Bone marrow (tissue), 2 donors: ENCODE measurements at regions not wholly inside any gene's neighbourhood (a gene's known extent, or its start where the extent isn't known, plus 50 kb on each side); places are given as distances from the start of the nearest gene placed in this dataset.
"Not testable (repeated sequence)": the region's sequence is repeated elsewhere in the genome, so short reads cannot be mapped to it uniquely, and the experiment has no call there.

ENCODE experiments used
- DNase-seq, 2 donors: peaks; one replicate each; lab custom pipeline; 2025; lab: John Stamatoyannopoulos, UW

- no peak for DNase-seq
Measured at GRCh38 chr11:98036810-98037209, 983.9 kb upstream of the CNTN5 start.

DNA sequence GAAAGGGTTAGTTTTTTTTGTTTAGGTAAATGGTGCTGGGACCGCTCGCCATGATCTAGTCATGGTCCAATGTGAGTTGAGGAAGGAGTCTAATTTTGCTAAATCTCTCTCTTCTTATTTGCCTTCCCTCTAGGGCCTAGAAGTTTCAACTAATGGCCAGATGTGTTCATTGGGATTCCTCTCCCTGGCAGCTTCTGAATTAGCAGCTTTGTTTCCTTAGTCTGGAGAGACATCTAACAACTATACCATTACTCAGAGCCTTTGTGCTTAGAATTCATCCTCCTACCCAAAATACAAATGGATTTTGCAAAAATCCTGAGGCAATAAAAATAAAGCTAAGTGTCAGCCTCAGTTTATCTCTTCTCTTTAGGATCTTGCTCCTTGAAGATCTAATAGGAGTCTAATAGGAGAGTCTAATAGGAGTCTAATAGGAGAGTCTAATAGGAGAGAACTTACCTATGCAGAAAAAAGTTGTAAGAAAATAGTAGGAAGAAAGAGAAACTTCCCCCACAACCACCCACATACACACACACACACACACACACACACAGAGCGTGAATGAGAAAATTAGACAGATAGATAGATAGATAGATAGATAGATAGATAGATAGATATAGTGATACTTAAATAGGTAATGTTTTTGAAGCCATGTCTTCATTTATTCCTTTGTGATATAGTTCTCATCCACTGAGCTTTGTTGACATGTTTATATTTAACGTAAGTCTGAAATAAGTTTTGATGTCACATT lies 980.5 kb upstream of the CNTN5 start:
- DNase-seq = no peak

DNA sequence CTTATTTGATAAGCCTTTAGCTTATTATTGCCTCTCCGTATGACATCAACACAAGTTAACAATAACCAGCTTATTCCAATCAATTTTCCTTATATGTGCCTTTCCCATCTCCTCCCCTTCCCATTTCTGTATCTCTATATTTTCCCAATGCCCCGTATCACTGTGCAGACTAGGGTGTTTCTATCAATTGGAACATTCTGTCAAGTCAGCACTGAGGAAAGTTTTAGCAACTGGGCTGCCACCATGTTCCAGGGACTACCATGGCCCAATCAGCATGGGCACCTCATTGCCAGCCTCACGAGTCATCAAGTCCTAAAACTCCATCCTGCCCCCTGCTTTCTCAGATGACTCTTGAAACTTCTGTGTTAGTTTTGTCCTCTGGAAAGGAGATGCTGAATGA lies 973.1 kb upstream of the CNTN5 start:
- DNase-seq = no peak

GRCh38 chr11:98053851-98054250 lies 966.9 kb upstream of the CNTN5 start:
- no peak for DNase-seq

- no peak for DNase-seq
Measured at GRCh38 chr11:98056945-98057344, 963.8 kb upstream of the CNTN5 start.

DNA sequence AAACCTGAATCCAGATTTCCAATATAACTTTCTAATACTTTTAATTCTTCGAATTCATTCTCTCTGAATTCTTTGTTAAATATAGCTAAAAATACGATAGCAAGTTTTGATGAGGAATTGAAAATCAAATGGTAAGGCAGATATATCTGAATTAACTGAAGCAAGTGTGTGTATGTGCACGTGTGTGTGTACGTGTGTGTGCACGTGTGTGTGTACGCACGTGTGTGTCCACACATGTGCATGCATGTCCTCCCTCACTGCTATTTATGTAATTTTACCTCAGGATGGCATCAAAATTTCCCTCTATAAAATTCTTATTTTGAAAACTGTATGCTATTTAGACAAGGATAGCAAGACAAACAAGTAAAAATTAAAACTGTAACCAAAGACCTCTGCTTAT lies 961.3 kb upstream of the CNTN5 start:
- DNase-seq = no peak

GRCh38 chr11:98060759-98061158 lies 960.0 kb upstream of the CNTN5 start:
- DNase-seq = no peak

GRCh38 chr11:98061858-98062257 lies 958.9 kb upstream of the CNTN5 start:
- no peak for DNase-seq

- DNase-seq = no peak
Measured at GRCh38 chr11:98062714-98063113, 958.0 kb upstream of the CNTN5 start.

- DNase-seq = no peak
Measured at GRCh38 chr11:98068251-98068650, 952.5 kb upstream of the CNTN5 start.

DNA sequence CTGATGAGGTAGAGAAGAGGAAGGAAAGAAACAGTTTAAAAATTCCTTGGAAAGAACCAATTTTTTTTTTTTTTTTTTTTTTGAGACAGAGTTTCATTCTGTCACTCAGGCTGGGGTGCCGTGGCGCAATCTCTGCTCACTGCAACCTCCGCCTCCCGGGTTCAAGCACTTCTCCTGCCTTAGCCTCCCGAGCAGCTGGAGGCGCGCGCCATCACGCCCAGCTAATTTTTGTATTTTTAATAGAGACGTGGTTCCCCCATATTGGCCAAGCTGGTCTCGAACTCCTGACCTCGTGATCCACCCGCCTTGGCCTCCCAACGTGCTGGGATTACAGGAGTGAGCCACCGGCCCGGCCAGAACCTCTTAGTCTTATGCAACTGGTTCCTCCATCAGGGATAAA lies 951.6 kb upstream of the CNTN5 start:
- not testable (repeated sequence) for DNase-seq

DNA sequence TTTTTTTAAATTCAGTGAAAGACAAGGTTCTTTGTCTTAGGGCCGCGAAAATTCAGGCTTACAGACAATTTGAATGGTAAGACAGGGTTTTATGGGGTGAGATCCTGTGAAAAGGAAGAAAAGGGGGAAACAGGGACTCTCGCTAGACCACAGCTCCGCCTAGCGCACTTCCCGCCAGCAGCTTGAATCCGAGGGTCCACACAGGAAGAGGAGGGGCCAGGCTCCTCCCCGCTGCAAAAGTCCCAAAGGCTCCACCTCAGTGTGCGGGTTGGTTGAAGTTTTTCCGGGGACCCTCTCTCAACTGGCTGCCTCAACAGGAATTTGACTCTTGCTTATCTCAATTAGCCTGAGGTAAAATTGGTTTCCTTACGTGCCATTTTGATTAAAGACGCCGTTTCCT lies 950.9 kb upstream of the CNTN5 start:
- no peak for DNase-seq

- DNase-seq = no peak
Measured at GRCh38 chr11:98090861-98091505, 929.8 kb upstream of the CNTN5 start.

- DNase-seq = no peak
Measured at GRCh38 chr11:98099371-98099770, 921.4 kb upstream of the CNTN5 start.

GRCh38 chr11:98100689-98101088 lies 920.1 kb upstream of the CNTN5 start:
- no peak for DNase-seq

DNA sequence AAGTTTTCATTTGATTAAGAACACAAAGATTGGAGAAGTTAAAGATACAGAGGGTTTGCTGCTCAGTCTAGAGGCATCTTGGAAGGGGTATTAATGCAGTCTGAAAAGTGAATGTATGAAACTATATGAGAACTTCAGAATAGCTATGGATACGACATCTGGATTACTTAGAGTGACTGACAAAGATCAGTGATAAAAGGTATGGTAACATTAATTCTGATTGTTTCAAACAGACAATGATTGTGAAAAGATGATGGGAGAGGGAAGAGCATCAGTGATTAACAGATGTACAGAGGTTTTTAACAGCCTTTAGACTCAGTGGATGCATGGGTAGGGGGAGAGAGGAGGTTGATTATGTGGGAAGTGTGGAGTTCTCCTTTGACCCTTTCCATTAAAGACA lies 919.4 kb upstream of the CNTN5 start:
- DNase-seq = no peak

DNA sequence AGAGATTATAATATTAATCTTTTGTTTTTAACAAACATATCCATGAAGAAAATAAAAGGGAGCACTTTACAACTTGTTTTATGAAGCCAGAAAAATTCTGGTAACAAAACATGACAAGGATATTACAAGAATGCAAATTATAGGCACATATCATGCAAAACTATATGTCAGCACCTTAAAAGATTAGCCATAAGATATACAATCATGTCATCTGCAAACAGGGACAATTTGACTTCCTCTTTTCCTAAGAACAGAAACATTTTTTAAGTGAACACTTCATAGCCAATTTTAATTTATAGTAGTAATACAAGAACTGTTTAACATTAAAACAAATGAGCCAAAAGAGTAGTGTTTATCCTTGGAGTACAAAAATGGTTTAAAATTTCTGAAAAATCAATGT lies 916.5 kb upstream of the CNTN5 start:
- DNase-seq = no peak

DNA sequence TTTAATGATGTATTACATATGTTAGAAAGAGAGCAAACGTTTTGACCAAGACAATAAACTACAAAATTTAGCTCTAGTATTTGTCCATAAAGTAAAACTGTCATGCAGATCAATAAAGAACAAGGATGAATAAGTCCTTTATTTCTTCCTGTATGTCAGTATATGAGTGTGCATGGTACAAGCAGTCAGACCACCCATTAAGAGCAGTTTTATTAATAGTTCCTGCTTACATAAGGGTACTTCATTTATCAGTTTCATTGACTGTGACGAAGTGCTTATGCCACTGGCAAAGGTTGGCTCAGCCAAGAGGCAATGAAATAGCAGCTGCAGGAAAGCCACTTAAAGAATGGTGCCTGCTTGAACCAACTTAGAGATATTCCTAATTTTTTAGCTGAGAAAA lies 913.0 kb upstream of the CNTN5 start:
- DNase-seq = no peak

GRCh38 chr11:98110030-98110429 lies 910.7 kb upstream of the CNTN5 start:
- DNase-seq = no peak

DNA sequence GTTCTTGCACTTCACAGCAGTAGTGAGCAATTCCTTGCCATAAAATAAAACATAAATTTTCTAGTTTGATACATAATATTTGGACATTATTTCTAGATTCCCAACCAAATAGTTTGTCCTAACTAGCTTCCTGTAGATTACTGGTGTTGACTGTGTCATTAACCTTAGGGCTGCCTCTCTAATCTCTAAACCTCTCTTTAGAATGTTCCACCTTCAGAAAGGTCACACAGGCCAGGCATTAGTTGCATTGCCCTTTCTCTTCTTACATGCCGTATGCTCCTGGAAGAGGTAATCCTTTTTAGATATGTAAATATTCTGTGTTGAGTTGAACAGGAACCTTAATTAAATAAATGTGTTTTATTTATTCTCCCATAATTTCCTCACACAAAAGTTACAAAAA lies 904.9 kb upstream of the CNTN5 start:
- DNase-seq = no peak

DNA sequence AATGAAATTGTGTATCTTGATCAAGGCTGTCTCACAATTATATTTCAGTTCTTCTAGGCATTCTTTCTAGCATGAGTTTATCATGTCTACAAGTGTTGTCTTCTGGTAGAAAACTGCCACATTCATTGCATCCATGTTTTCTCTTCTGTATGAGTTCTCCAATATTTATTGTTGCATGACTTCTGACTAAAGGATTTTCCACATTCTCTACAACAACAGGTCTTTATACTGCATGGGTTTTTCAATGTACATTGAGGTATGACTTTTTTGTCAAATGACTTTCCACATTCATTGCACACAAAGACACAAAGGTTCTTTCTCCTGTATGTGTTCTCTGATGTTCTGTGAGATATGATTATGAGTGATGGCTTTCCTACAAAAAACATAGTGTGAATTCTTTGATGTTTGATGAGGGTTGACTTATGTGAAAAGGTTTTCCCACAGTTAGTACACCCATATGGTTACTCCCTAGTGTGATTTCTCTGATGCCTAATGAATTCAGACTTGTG lies 890.6 kb upstream of the CNTN5 start:
- DNase-seq = no peak

GRCh38 chr11:98136357-98136756 lies 884.4 kb upstream of the CNTN5 start:
- no peak for DNase-seq

DNA sequence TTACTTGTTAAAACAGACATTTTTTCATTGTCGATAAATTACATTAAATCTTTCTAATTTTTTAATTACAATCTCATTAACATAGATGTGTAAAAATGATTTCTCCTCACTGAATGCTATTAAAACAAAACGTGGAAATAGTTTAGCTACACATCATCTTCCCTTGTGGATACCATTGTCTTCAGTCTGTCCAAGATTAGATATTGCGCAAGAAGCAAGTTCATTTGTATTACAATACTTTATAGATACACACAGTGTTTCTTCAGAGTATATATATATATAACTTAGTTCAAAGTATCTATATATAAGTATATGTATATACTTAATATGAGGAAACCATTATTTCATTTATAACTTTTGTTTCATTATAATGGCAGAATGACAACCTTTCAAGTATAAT lies 883.3 kb upstream of the CNTN5 start:
- DNase-seq = no peak

DNA sequence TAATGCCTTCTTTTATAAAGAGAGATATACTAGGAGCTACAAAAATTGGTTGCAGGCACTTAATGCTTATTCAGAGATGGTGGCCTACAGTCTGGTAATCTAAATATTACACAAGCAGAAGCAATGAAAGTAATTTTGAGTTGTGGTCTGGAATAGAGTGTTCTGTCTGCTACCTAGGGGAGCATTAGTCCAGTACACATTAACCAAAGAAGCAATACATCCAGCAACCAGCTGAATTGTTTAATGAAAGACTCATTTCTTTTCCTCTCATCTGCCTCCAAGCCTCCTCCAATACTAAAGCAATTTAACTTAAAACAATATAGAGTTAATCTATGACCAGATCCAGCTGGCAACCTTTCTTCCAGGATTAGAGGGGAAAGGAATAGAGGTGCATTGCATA lies 877.1 kb upstream of the CNTN5 start:
- no peak for DNase-seq
